ENCODE measurements at regions not wholly inside any gene's neighbourhood (a gene's known extent, or its start where the extent isn't known, plus 50 kb on each side); places are given as distances from the start of the nearest gene placed in this dataset.

- TF ChIP-seq POLR2A (IDR thresholded peaks at IDR 0.05) (no peak), CTCF (IDR thresholded peaks at IDR 0.05) (no peak)
Observed at GRCh38 chr11:104260456-104260855, 96.5 kb upstream of the PDGFD start.
